ENCODE measurements at regions not wholly inside any gene's neighbourhood (a gene's known extent, or its start where the extent isn't known, plus 50 kb on each side); places are given as distances from the start of the nearest gene placed in this dataset.

DNA sequence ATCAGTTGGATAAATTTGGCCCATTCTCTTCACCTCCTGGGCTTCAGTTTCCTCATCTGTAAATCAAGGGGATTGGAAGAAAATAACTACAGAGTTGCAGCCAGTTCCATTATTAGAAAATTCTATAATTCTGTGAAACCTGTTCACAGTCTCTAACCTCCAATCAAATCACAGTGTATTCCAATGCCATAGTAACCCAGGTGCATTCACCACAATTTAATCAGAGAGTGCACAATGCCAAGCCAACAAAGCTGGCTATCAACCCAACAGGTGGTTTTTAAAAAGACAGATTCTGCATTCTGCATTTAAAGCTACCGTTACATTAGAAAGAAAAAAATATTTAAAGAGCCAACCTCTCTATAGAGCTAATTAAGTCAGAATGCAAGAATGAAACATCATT, 308.6 kb downstream of the RNF144A start:
- no peak for DNase-seq (ENCODE audit: extremely low spot score, unreplicated experiment)
- H3K4me1 Mint-ChIP-seq (ENCODE audit: unreplicated experiment): no peaks in the 10 kb centered on the region
- H3K36me3 Mint-ChIP-seq: no peaks in the 10 kb centered on the region
- no peaks in the 10 kb centered on the region for H3K27me3 Mint-ChIP-seq
- no peak overlapping the region for H3K4me3 Mint-ChIP-seq
- TF ChIP-seq, protein P1, sequence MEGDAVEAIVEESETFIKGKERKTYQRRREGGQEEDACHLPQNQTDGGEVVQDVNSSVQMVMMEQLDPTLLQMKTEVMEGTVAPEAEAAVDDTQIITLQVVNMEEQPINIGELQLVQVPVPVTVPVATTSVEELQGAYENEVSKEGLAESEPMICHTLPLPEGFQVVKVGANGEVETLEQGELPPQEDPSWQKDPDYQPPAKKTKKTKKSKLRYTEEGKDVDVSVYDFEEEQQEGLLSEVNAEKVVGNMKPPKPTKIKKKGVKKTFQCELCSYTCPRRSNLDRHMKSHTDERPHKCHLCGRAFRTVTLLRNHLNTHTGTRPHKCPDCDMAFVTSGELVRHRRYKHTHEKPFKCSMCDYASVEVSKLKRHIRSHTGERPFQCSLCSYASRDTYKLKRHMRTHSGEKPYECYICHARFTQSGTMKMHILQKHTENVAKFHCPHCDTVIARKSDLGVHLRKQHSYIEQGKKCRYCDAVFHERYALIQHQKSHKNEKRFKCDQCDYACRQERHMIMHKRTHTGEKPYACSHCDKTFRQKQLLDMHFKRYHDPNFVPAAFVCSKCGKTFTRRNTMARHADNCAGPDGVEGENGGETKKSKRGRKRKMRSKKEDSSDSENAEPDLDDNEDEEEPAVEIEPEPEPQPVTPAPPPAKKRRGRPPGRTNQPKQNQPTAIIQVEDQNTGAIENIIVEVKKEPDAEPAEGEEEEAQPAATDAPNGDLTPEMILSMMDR (conservative IDR thresholded peaks at IDR 0.05): no peak
- no peak overlapping the region for H3K27ac Mint-ChIP-seq
- H3K9me3 Mint-ChIP-seq: peaks cover 5% of the 10 kb centered on the region

DNA sequence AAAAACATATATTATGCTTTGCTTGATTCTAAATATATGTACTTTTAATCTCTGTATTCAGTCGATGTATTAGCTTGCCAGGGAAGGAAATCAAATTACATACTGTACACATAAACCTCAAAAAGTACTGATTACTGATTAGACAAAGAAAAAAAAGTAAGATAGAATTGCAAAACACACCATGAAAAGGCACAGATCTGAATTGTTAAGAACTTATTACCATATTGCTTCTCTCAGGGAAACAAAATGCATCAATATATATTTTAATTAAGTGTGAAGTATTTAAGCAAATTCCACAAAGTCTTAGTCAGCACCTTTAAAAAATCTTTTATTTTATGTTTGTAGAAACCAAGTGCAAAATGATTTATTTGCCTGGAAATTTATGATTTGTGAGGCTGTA, 309.3 kb downstream of the RNF144A start:
- H3K4me1 Mint-ChIP-seq (ENCODE audit: unreplicated experiment): no peaks in the 10 kb centered on the region
- H3K36me3 Mint-ChIP-seq: no peaks in the 10 kb centered on the region
- no peak overlapping the region for H3K4me3 Mint-ChIP-seq
- TF ChIP-seq, protein P1 (conservative IDR thresholded peaks at IDR 0.05): no peak
- H3K27ac Mint-ChIP-seq: no peak overlapping the region
- no peaks in the 10 kb centered on the region for H3K27me3 Mint-ChIP-seq
- peaks cover 5% of the 10 kb centered on the region for H3K9me3 Mint-ChIP-seq
- no peak for DNase-seq (ENCODE audit: extremely low spot score, unreplicated experiment)

DNA sequence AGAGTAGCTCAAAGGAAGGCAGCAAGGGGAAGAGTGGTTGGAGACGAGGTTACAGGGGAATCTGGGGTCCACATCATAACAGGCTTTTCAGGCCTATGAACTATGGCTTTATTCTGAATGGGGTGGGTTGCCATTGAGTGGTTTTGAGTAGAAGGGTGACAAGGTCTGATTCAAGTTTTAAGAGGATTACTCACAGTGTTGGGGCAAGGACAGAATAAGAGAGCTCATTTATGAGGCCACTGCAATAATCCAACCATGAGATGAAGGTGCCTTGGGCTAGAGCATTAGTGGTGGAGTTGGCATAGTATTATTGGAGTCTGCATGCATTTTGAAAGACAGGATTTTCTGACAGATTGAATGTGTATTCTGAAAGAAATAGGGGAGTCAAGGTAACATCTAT, 315.9 kb downstream of the RNF144A start:
- no peak for DNase-seq (ENCODE audit: extremely low spot score, unreplicated experiment)
- Mint-ChIP-seq H3K27ac (no peak overlapping the region), H3K36me3 (no peaks in the 10 kb centered on the region), H3K4me3 (no peak overlapping the region), H3K27me3 (no peaks in the 10 kb centered on the region), H3K9me3 (peaks cover 2% of the 10 kb centered on the region), H3K4me1 (ENCODE audit: unreplicated experiment) (no peaks in the 10 kb centered on the region)
- TF ChIP-seq, protein P1 (conservative IDR thresholded peaks at IDR 0.05): no peak

DNA sequence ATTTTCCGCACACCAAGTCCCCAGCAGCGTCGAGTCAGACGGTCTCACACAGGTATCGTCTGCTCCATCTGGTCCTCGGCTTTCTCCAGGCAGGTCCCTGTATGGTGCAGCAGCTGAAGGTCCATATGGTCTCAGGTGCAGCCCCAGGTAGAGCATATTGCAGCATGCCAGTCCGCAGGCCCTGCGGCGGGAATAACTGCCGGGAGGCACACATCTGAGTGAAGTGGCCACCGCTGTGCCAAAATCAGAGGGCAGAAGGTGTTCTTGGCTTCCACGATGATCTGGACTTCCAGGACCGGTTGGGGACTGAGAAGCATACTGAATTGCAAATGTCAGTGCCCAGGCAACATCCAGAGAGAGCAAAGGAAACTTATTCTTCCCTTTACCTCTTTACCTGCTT, 320.3 kb downstream of the RNF144A start:
- H3K27me3 Mint-ChIP-seq: no peaks in the 10 kb centered on the region
- H3K4me1 Mint-ChIP-seq (ENCODE audit: unreplicated experiment): no peaks in the 10 kb centered on the region
- no peak overlapping the region for H3K27ac Mint-ChIP-seq
- H3K4me3 Mint-ChIP-seq: no peak overlapping the region
- TF ChIP-seq, protein P1 (conservative IDR thresholded peaks at IDR 0.05): no peak
- no peaks in the 10 kb centered on the region for H3K9me3 Mint-ChIP-seq
- no peaks in the 10 kb centered on the region for H3K36me3 Mint-ChIP-seq
- no peak for DNase-seq (ENCODE audit: extremely low spot score, unreplicated experiment)

DNA sequence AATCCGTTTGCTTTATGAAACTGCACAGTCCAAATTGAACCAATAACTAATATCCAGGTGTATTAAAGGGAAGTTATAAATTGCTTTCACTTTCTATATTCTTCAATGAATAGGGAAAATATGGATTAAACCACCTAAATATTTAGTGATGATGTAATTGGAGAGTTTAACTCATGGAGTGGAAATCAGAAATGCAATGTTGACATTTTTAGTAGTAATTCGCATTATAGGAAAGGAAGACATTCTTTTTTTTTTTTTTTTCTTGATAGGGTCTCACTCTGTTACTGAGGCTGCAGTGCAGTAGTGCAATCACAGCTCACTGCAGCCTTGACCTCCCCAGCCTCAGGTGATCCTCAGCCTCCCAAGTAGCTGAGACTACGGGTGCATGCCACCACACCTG, 321.9 kb downstream of the RNF144A start:
- Mint-ChIP-seq H3K27me3 (no peaks in the 10 kb centered on the region), H3K9me3 (no peaks in the 10 kb centered on the region), H3K36me3 (peaks cover 3% of the 10 kb centered on the region)

More for the DNA sequence above, 321.9 kb downstream of the RNF144A start:
- no peaks in the 10 kb centered on the region for H3K4me1 Mint-ChIP-seq (ENCODE audit: unreplicated experiment)
- H3K27ac Mint-ChIP-seq: no peak overlapping the region
- no peak for DNase-seq (ENCODE audit: extremely low spot score, unreplicated experiment)
- H3K4me3 Mint-ChIP-seq: no peak overlapping the region
- TF ChIP-seq, protein P1 (conservative IDR thresholded peaks at IDR 0.05): no peak

Data from type B pancreatic cell (in vitro differentiated cells).